Vagina (tissue), 2 donors: ENCODE measurements at regions not wholly inside any gene's neighbourhood (a gene's known extent, or its start where the extent isn't known, plus 50 kb on each side); places are given as distances from the start of the nearest gene placed in this dataset.

Experiments
- POLR2A ChIP-seq, 2 donors: fragments of 450-650 bp; IDR thresholded peaks; one replicate each; pipeline ENCODE4 v1.6.1; 2017; ENCODE audit warnings: antibody characterized with exemption in 2 of 2, mild to moderate bottlenecking in 2 of 2, moderate library complexity in 2 of 2
- POLR2AphosphoS5 ChIP-seq, 2 donors: sonication (generic); formaldehyde crosslinking; IDR thresholded peaks; one replicate each; pipeline ENCODE4 v1.9.0; 2017; ENCODE audit warnings: antibody characterized with exemption in 2 of 2, mild to moderate bottlenecking in 2 of 2, low read depth in 1 of 2; ENCODE audit not compliant: insufficient read depth in 1 of 2
- TF ChIP-seq, protein P1 (sequence below), 3 experiments: fragments of 450-650 bp in 2 of 3; fragments of 200-600 bp in 1 of 3; sonication (generic) in 1 of 3; IDR thresholded peaks; one replicate each; pipeline ENCODE4 v1.5.1; 2017 to 2019; ENCODE audit warnings: antibody characterized with exemption in 3 of 3, mild to moderate bottlenecking in 2 of 3, moderate library complexity in 2 of 3

DNA sequence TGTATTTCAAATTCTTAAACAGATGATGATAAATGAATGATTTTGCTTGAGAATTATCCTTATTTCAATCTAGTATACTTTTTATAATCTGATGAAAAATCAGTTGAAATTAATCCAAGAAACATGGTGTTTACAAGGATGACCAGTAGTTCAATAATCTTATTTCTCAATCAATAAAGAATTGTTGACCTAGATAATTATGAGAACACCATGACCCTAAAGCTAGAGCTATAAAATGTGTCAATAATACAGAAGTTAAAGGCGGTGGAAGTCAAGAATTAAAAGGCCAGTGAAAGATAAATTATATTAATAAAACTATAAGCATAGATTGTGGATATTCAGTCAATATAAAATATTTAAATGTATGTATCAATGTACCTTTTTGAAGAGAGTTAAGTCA is 667.4 kb upstream of the GCFC2 start:
- TF ChIP-seq, protein P1, sequence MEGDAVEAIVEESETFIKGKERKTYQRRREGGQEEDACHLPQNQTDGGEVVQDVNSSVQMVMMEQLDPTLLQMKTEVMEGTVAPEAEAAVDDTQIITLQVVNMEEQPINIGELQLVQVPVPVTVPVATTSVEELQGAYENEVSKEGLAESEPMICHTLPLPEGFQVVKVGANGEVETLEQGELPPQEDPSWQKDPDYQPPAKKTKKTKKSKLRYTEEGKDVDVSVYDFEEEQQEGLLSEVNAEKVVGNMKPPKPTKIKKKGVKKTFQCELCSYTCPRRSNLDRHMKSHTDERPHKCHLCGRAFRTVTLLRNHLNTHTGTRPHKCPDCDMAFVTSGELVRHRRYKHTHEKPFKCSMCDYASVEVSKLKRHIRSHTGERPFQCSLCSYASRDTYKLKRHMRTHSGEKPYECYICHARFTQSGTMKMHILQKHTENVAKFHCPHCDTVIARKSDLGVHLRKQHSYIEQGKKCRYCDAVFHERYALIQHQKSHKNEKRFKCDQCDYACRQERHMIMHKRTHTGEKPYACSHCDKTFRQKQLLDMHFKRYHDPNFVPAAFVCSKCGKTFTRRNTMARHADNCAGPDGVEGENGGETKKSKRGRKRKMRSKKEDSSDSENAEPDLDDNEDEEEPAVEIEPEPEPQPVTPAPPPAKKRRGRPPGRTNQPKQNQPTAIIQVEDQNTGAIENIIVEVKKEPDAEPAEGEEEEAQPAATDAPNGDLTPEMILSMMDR (IDR thresholded peaks at IDR 0.05) = no peak
- no peak for TF ChIP-seq POLR2A (IDR thresholded peaks at IDR 0.05)
- TF ChIP-seq POLR2AphosphoS5 (IDR thresholded peaks at IDR 0.05; ENCODE audit: insufficient read depth in 1 of 2, low read depth in 1 of 2) = no peak
